Astrocyte of the hippocampus (primary cell): ENCODE measurements at regions not wholly inside any gene's neighbourhood (a gene's known extent, or its start where the extent isn't known, plus 50 kb on each side); places are given as distances from the start of the nearest gene placed in this dataset.

Experiments used
- DNase-seq: peaks from one replicate; pipeline ENCODE4 v3.0.0; 2011; ENCODE audit warnings: low read depth, low spot score

- peak; percentile 5 for DNase-seq
These were observed 289.3 kb upstream of the TANK start for GRCh38 chr2:160870729-160871465.

- DNase-seq, result no peak
These were observed 288.3 kb upstream of the TANK start for GRCh38 chr2:160871953-160872352.

- no peak for DNase-seq
These were observed 284.2 kb upstream of the TANK start for GRCh38 chr2:160876029-160876428.

- DNase-seq, result peak; percentile 31
These were observed 283.5 kb upstream of the TANK start for GRCh38 chr2:160876765-160877164.

GRCh38 chr2:160878618-160879017 is 281.6 kb upstream of the TANK start:
- no peak for DNase-seq

- DNase-seq, result no peak
These were observed 277.3 kb upstream of the TANK start for GRCh38 chr2:160882906-160883305.

GRCh38 chr2:160884056-160884455 is 276.2 kb upstream of the TANK start:
- DNase-seq, result no peak

GRCh38 chr2:160889439-160890170 is 270.6 kb upstream of the TANK start:
- no peak for DNase-seq

- no peak for DNase-seq
These were observed 269.4 kb upstream of the TANK start for GRCh38 chr2:160890667-160891352.

- DNase-seq, result no peak
These were observed 268.9 kb upstream of the TANK start for GRCh38 chr2:160891353-160891740.

GRCh38 chr2:160892204-160892603 is 268.0 kb upstream of the TANK start:
- DNase-seq, result no peak

- no peak for DNase-seq
These were observed 266.6 kb upstream of the TANK start for GRCh38 chr2:160893581-160893980.

GRCh38 chr2:160898581-160899307 is 261.5 kb upstream of the TANK start:
- DNase-seq, result no peak

- DNase-seq, result no peak
These were observed 258.6 kb upstream of the TANK start for GRCh38 chr2:160901613-160902012.

GRCh38 chr2:160905862-160906261 is 254.4 kb upstream of the TANK start:
- DNase-seq, result no peak

- DNase-seq, result peak; percentile 55
These were observed 253.3 kb upstream of the TANK start for GRCh38 chr2:160906878-160907277.

- no peak for DNase-seq
These were observed 252.5 kb upstream of the TANK start for GRCh38 chr2:160907738-160908137.

GRCh38 chr2:160908157-160908556 is 252.1 kb upstream of the TANK start:
- no peak for DNase-seq

- peak; percentile 33 for DNase-seq
These were observed 250.4 kb upstream of the TANK start for GRCh38 chr2:160909781-160910242.

GRCh38 chr2:160910681-160911080 is 249.5 kb upstream of the TANK start:
- peak; percentile 73 for DNase-seq

GRCh38 chr2:160911258-160911657 is 249.0 kb upstream of the TANK start:
- DNase-seq, result peak; percentile 24

- no peak for DNase-seq
These were observed 248.0 kb upstream of the TANK start for GRCh38 chr2:160912276-160912675.
